ENCODE measurements at regions not wholly inside any gene's neighbourhood (a gene's known extent, or its start where the extent isn't known, plus 50 kb on each side); places are given as distances from the start of the nearest gene placed in this dataset.
"Not testable (repeated sequence)": the region's sequence is repeated elsewhere in the genome, so short reads cannot be mapped to it uniquely, and the experiment has no call there.

DNA sequence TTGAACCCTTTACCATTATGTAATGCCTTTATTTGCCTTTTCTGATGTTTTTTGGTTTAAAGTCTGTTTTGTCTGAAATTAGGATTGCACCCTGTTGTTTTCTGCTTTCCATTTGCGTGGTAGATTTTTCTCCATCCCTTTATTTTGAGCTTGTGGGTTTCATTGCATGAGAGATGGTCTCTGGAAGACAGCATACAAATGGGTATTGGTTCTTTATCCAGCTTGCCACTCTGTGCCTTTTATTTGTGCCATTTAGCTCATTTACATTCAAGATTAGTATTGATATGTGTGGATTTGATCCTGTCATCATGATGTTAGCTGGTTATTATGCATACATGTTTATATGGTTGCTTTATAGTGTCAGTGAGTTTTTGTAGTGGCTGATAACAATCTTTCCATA is 318.7 kb upstream of the PPP2R3A start:
- H3K27me3 Mint-ChIP-seq (ENCODE audit: insufficient read depth): no peaks in the 10 kb centered on the region
- no peaks in the 10 kb centered on the region for H3K4me1 Mint-ChIP-seq (ENCODE audit: low read depth)
- H3K36me3 Mint-ChIP-seq (ENCODE audit: low read depth): no peaks in the 10 kb centered on the region
- H3K27ac Mint-ChIP-seq: no peak overlapping the region
- DNase-seq (ENCODE audit: low spot score): no peak
- H3K9me3 Mint-ChIP-seq: no peaks in the 10 kb centered on the region
- H3K4me3 Mint-ChIP-seq: no peak overlapping the region
- intact Hi-C loops (cut with micrococcal nuclease): no loop called here

DNA sequence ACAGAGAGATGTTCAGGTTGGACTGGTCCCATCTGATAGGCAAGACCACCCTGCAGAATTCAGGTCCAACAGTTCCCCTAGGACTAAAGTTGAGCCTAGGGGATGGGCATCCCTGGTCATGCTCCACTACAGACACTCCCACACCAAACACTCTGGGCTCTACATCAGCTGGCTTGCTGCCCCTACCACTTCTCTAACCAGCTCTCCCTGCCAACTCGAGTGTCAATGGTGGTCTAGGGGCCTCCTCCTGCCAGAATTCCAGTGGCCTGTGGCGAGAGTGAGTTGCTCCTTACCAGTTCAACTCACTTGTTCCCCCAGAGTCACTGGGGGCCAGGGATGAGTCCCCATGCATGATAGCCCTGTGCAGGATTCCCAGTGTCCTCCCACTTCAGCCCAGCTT is 316.2 kb upstream of the PPP2R3A start:
- no peak for DNase-seq (ENCODE audit: low spot score)
- Mint-ChIP-seq H3K4me3 (no peak overlapping the region), H3K9me3 (no peaks in the 10 kb centered on the region), H3K27ac (no peak overlapping the region), H3K27me3 (ENCODE audit: insufficient read depth) (no peaks in the 10 kb centered on the region), H3K36me3 (ENCODE audit: low read depth) (no peaks in the 10 kb centered on the region), H3K4me1 (ENCODE audit: low read depth) (no peaks in the 10 kb centered on the region)
- intact Hi-C loops (cut with micrococcal nuclease): no loop called here

DNA sequence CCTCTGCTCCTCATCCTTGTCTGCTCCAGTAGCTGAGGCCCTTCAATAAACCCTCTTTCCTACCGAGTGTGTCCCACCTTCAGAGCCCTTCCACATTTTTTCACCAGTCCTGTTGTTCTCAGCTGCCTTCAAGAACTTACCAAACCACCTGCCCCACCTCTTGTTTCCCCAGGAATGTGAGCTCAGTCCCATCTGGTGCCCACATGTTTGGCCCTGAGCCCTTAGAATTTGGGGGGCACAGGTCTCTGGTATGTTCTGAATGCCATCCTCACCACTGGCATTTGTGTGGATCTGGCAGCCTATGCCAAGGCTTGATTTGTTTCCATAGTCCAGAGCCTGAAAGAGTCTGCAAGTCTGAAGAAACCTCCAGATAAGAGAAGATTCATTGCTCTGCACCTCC is 315.2 kb upstream of the PPP2R3A start:
- Mint-ChIP-seq H3K27me3 (ENCODE audit: insufficient read depth) (no peaks in the 10 kb centered on the region), H3K27ac (no peak overlapping the region), H3K4me3 (no peak overlapping the region), H3K9me3 (no peaks in the 10 kb centered on the region), H3K36me3 (ENCODE audit: low read depth) (no peaks in the 10 kb centered on the region), H3K4me1 (ENCODE audit: low read depth) (no peaks in the 10 kb centered on the region)
- intact Hi-C loops (cut with micrococcal nuclease): no loop called here
- DNase-seq (ENCODE audit: low spot score): no peak

DNA sequence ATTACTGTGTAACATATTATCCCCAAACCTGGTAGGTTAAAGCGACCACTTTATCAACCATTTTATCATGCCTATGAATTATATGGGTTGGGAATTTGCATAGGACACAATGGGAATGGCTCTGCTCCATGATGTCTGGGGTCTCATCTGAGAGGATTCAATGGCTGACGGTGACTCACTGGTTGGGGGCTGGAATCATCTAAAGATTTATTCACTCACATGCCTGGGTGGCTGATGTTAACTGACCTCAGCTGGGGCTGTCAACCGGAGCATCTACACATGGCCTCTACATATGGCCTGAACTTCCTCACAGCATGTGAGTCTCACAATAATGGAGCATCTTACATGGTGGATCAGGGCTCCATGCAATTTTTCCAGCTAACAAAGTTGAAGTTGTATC is 313.1 kb upstream of the PPP2R3A start:
- Mint-ChIP-seq H3K27ac (no peak overlapping the region), H3K36me3 (ENCODE audit: low read depth) (no peaks in the 10 kb centered on the region), H3K4me3 (no peak overlapping the region), H3K27me3 (ENCODE audit: insufficient read depth) (no peaks in the 10 kb centered on the region), H3K9me3 (peaks cover 3% of the 10 kb centered on the region), H3K4me1 (ENCODE audit: low read depth) (no peaks in the 10 kb centered on the region)
- intact Hi-C loops (cut with micrococcal nuclease): no loop called here
- no peak for DNase-seq (ENCODE audit: low spot score)

DNA sequence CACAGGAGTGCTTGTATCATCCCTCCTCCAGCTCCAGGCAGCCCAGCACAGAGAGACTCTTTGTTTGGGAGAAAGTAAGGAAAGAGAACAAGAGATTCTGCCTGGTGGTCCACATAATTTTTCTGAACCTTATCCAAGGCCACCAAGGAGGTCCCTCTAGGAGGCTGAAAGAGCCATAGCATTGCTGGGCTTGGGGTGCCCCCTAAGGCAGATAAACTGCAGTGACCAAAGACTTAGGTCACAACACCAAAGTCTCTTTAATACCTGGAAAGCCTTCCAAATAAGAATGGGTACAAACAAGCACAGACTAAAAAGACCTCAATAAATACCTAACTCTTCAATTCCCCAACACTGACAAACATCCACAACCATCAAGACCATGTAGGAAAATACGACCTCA is 310.2 kb upstream of the PPP2R3A start:
- DNase-seq (ENCODE audit: low spot score): no peak
- intact Hi-C loops (cut with micrococcal nuclease): no loop called here
- H3K27me3 Mint-ChIP-seq (ENCODE audit: insufficient read depth): no peaks in the 10 kb centered on the region

DNA sequence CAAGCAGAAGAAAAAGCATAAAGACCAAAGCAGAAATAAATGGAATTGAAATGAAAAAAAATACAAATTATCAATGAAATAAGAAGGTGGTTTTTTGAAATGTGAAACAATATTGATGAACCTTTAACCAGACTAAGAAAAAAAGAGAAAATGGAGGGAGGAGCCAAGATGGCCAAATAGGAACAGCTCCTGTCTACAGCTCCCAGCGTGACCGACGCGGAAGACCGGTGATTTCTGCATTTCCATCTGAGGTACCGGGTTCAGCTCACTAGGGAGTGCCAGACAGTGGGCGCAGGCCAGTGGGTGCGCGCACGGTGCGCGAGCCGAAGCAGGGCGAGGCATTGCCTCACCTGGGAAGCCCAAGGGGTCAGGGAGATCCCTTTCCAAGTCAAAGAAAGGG is 307.1 kb upstream of the PPP2R3A start:
- H3K36me3 Mint-ChIP-seq (ENCODE audit: low read depth); H3K4me1 Mint-ChIP-seq (ENCODE audit: low read depth); intact Hi-C loops (cut with micrococcal nuclease); H3K4me3 Mint-ChIP-seq; H3K27me3 Mint-ChIP-seq (ENCODE audit: insufficient read depth); H3K27ac Mint-ChIP-seq; DNase-seq (ENCODE audit: low spot score); H3K9me3 Mint-ChIP-seq: not testable (repeated sequence)

More for the DNA sequence above, 310.2 kb upstream of the PPP2R3A start:
- H3K36me3 Mint-ChIP-seq (ENCODE audit: low read depth): no peaks in the 10 kb centered on the region
- H3K4me3 Mint-ChIP-seq: no peak overlapping the region
- H3K27ac Mint-ChIP-seq: no peak overlapping the region
- peaks cover 7% of the 10 kb centered on the region for H3K9me3 Mint-ChIP-seq
- H3K4me1 Mint-ChIP-seq (ENCODE audit: low read depth): no peaks in the 10 kb centered on the region

DNA sequence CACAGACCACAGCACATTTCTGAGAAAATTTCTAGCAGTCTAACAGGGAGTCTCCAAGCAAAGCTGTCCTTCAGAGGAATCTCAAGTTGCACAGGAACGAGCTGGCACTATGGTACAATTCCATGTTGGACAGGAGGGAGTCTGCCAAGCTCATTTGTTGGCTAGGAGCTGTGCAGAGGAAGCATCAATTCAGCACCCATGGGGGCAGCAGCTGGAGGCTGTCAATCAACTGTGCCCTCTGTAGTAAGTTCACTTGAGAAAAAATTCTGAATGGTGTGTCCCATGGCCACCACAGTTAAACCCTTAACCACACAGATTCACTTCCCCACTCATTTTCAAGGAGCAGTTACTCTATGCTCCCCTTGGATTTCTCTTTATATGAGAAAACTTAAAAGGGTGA is 298.5 kb upstream of the PPP2R3A start:
- no peak for DNase-seq (ENCODE audit: low spot score)
- H3K9me3 Mint-ChIP-seq: peaks cover 6% of the 10 kb centered on the region
- intact Hi-C loops (cut with micrococcal nuclease): no loop called here
- H3K27ac Mint-ChIP-seq: no peak overlapping the region
- H3K4me3 Mint-ChIP-seq: no peak overlapping the region
- no peaks in the 10 kb centered on the region for H3K36me3 Mint-ChIP-seq (ENCODE audit: low read depth)
- no peaks in the 10 kb centered on the region for H3K27me3 Mint-ChIP-seq (ENCODE audit: insufficient read depth)
- no peaks in the 10 kb centered on the region for H3K4me1 Mint-ChIP-seq (ENCODE audit: low read depth)

DNA sequence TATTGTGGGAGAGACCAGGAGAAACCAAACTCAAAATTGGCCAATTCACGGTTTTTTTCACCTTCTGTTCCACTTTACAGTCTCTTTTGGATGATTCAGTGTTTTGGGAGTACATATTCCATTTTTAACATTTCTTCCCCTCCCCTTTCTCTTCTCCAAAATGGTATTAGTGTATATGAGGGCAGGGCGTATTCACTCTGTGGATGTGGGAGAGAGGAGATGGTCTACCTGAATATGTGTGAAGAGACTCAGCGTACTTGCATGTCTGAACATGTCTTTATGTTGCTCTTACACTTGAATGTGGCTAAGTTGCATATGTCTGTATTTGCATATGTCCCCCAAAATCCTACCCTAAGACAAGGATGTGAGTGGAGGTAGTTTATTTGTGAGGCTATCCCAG is 291.0 kb upstream of the PPP2R3A start:
- no peak for DNase-seq (ENCODE audit: low spot score)
- H3K4me1 Mint-ChIP-seq (ENCODE audit: low read depth): no peaks in the 10 kb centered on the region
- intact Hi-C loops (cut with micrococcal nuclease): no loop called here

DNA sequence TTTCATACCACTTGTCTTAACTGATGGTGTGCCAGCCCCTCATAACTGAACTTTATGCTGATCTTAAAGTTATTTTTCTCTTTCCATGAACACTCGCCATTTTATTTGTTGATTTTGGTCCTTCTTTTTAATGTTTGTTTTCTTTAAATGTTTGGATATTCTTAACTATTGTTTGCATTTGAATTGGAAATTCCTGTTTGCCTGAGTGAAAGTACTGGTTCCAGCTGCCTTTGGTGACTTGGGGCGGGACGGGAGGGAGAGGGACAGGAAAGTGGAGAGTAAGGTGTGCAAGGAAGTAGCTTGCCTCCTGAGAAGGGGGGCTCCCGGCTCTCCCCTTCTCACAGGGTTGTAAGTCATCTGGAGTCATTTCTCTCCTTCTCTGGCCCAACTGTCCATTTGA is 287.1 kb upstream of the PPP2R3A start:
- Mint-ChIP-seq H3K27ac (no peak overlapping the region), H3K4me3 (no peak overlapping the region), H3K36me3 (ENCODE audit: low read depth) (no peaks in the 10 kb centered on the region), H3K4me1 (ENCODE audit: low read depth) (no peaks in the 10 kb centered on the region), H3K27me3 (ENCODE audit: insufficient read depth) (no peaks in the 10 kb centered on the region), H3K9me3 (peaks cover 6% of the 10 kb centered on the region)
- intact Hi-C loops (cut with micrococcal nuclease): no loop called here
- no peak for DNase-seq (ENCODE audit: low spot score)

More for the DNA sequence above, 291.0 kb upstream of the PPP2R3A start:
- H3K36me3 Mint-ChIP-seq (ENCODE audit: low read depth): no peaks in the 10 kb centered on the region
- H3K9me3 Mint-ChIP-seq: peaks cover 4% of the 10 kb centered on the region
- H3K4me3 Mint-ChIP-seq: no peak overlapping the region
- no peak overlapping the region for H3K27ac Mint-ChIP-seq
- no peaks in the 10 kb centered on the region for H3K27me3 Mint-ChIP-seq (ENCODE audit: insufficient read depth)

DNA sequence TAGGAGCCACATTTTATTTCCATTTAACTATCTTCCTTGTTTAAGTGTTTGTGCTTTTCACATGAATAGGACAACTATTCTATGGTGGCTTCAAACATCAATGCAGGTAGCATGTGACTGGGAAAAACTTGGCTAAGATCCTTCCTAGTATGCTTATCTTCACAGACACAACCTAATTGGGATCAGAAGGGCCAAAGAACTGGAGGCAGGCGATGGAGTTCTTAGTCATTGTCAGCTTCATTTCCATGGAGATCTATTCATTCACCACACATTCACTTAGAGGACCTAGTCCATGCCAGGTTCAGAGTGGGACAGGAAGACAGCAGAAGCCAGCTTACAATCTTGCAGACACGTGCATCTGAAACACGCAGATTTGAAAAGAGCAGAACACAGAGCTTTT is 277.5 kb upstream of the PPP2R3A start:
- intact Hi-C loops (cut with micrococcal nuclease): no loop called here
- no peak overlapping the region for H3K27ac Mint-ChIP-seq
- H3K36me3 Mint-ChIP-seq (ENCODE audit: low read depth): no peaks in the 10 kb centered on the region
- no peaks in the 10 kb centered on the region for H3K4me1 Mint-ChIP-seq (ENCODE audit: low read depth)
- no peak overlapping the region for H3K4me3 Mint-ChIP-seq
- H3K27me3 Mint-ChIP-seq (ENCODE audit: insufficient read depth): no peaks in the 10 kb centered on the region
- no peaks in the 10 kb centered on the region for H3K9me3 Mint-ChIP-seq
- no peak for DNase-seq (ENCODE audit: low spot score)

DNA sequence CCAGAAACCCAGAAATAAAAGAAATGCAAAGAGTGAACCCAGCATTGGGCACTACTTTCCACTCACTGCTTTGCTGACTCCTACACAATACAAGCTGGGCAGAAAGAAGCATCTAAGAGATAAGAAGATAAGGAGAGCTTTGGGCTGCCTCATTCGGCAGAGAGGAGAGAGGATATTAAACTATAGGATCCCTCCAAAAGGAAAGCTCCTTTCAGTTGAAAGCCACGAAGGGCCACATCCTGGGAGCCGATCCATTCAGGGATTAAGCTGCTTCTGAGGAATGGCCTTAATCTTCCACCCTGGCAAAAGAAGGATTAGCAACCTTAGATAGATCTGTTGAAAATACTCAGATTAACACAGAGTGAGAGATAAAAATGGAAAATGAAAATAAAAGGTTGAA is 274.9 kb upstream of the PPP2R3A start:
- DNase-seq (ENCODE audit: low spot score): no peak
- H3K4me1 Mint-ChIP-seq (ENCODE audit: low read depth): no peaks in the 10 kb centered on the region
- no peaks in the 10 kb centered on the region for H3K27me3 Mint-ChIP-seq (ENCODE audit: insufficient read depth)
- intact Hi-C loops (cut with micrococcal nuclease): no loop called here
- no peaks in the 10 kb centered on the region for H3K36me3 Mint-ChIP-seq (ENCODE audit: low read depth)
- no peaks in the 10 kb centered on the region for H3K9me3 Mint-ChIP-seq
- H3K4me3 Mint-ChIP-seq: no peak overlapping the region
- H3K27ac Mint-ChIP-seq: no peak overlapping the region

DNA sequence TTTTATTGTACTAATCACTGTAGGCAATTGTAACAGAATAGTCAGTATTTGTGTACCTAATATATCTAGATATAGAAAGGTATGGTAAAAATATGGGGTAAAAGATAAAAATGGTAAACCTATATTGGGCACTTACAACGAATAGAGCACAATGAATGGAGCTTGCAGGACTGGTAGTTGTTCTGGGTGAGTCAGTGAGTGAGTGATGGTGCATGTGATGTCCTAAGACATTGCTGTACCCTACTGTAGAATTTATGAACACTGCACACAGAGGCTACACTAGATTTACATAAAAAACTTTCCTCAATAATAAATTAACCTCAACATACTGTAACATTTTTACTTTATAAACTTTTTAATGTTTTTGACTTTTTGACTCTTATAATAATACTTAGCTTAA is 274.3 kb upstream of the PPP2R3A start:
- no peaks in the 10 kb centered on the region for H3K4me1 Mint-ChIP-seq (ENCODE audit: low read depth)
- intact Hi-C loops (cut with micrococcal nuclease): no loop called here
- H3K27me3 Mint-ChIP-seq (ENCODE audit: insufficient read depth): no peaks in the 10 kb centered on the region
- DNase-seq (ENCODE audit: low spot score): no peak
- no peak overlapping the region for H3K4me3 Mint-ChIP-seq
- H3K27ac Mint-ChIP-seq: no peak overlapping the region
- no peaks in the 10 kb centered on the region for H3K9me3 Mint-ChIP-seq
- H3K36me3 Mint-ChIP-seq (ENCODE audit: low read depth): no peaks in the 10 kb centered on the region

DNA sequence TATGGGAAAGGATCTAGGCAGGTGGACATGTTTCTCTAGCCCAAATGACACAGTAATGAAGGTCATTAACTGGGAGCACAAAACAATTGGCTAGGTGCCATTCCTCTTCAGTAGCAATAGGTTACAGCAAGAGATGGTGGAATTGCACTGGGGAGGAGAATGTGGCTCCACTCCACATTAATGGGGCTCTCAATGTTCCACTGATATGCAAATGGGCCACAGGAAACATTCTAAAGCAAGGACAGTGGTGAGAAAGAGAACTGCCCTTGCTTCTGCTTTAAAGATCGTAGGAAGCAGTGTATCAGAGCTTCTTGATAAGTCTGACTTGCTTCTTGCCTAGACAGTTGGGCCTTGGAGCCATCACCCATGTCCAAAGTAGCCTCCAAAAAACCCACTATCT is 271.4 kb upstream of the PPP2R3A start:
- Mint-ChIP-seq H3K27me3 (ENCODE audit: insufficient read depth) (no peaks in the 10 kb centered on the region), H3K36me3 (ENCODE audit: low read depth) (no peaks in the 10 kb centered on the region), H3K9me3 (no peaks in the 10 kb centered on the region), H3K4me3 (no peak overlapping the region), H3K4me1 (ENCODE audit: low read depth) (no peaks in the 10 kb centered on the region), H3K27ac (no peak overlapping the region)
- DNase-seq (ENCODE audit: low spot score): no peak
- intact Hi-C loops (cut with micrococcal nuclease): no loop called here

DNA sequence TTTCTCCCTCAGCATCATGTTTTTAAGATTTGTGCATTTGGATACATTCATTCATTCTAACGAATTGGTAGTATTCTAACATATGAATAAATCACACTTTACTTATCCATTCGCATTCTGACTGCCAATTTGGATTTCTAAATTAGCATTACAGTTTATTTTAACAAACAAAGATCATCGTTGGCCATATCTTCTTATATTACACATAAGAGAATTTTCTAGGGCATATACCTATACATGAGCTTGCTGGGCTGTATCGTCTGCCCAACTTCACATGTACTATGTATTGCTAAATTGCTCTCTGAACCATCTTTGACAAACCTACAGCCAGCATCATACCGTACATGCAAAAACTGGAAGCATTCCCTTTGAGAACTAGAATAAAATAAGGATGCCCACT is 265.8 kb upstream of the PPP2R3A start:
- intact Hi-C loops (cut with micrococcal nuclease): no loop called here
- DNase-seq (ENCODE audit: low spot score): no peak
- Mint-ChIP-seq H3K4me1 (ENCODE audit: low read depth) (no peaks in the 10 kb centered on the region), H3K27ac (no peak overlapping the region), H3K4me3 (no peak overlapping the region), H3K9me3 (no peaks in the 10 kb centered on the region), H3K27me3 (ENCODE audit: insufficient read depth) (no peaks in the 10 kb centered on the region), H3K36me3 (ENCODE audit: low read depth) (no peaks in the 10 kb centered on the region)
